Smooth muscle cell (in vitro differentiated cells): ENCODE measurements at regions not wholly inside any gene's neighbourhood (a gene's known extent, or its start where the extent isn't known, plus 50 kb on each side); places are given as distances from the start of the nearest gene placed in this dataset.

Source experiments
- DNase-seq: peaks from one replicate; lab custom pipeline; 2025; ENCODE audit not compliant: unreplicated experiment; lab: John Stamatoyannopoulos, UW
- H2AFZ ChIP-seq: fragments of 200-600 bp; sonication (generic); 2 replicates; pipeline ENCODE4 v1.6.0; 2016; ENCODE audit warnings: antibody characterized with exemption, low read depth, mild to moderate bottlenecking
- H3F3A ChIP-seq: fragments of 200-600 bp; sonication (generic); 2 replicates; pipeline ENCODE4 v1.6.0; 2017; ENCODE audit warnings: antibody characterized with exemption, low read depth
- H3K27ac ChIP-seq: fragments of 200-600 bp; sonication (generic); 2 replicates; pipeline ENCODE4 v1.5.1; 2016; ENCODE audit warnings: low read depth, mild to moderate bottlenecking
- H3K27me3 ChIP-seq: fragments of 200-600 bp; sonication (generic); 2 replicates; pipeline ENCODE4 v1.6.1; 2016; ENCODE audit warnings: low read depth, mild to moderate bottlenecking
- H3K36me3 ChIP-seq: fragments of 200-600 bp; sonication (generic); 2 replicates; pipeline ENCODE4 v1.5.1; 2016; ENCODE audit warnings: low read depth
- H3K4me1 ChIP-seq: fragments of 200-600 bp; sonication (generic); 2 replicates; pipeline ENCODE4 v1.5.1; 2016; ENCODE audit warnings: low read depth
- H3K4me2 ChIP-seq: fragments of 200-600 bp; sonication (generic); 2 replicates; pipeline ENCODE4 v1.6.0; 2016; ENCODE audit warnings: mild to moderate bottlenecking
- H3K4me3 ChIP-seq: fragments of 200-600 bp; sonication (generic); 2 replicates; pipeline ENCODE4 v1.5.1; 2016; ENCODE audit warnings: mild to moderate bottlenecking
- H3K79me2 ChIP-seq: fragments of 200-600 bp; sonication (generic); 2 replicates; pipeline ENCODE4 v1.6.0; 2016; ENCODE audit warnings: low read depth, mild to moderate bottlenecking
- H3K9ac ChIP-seq: fragments of 200-600 bp; sonication (generic); 2 replicates; pipeline ENCODE4 v1.6.0; 2016; ENCODE audit warnings: low read depth
- H3K9me3 ChIP-seq: fragments of 200-600 bp; sonication (generic); replicated peaks from 2 replicates; pipeline ENCODE4 v1.5.1; 2016; ENCODE audit warnings: low read depth
- H4K20me1 ChIP-seq: fragments of 200-600 bp; sonication (generic); 2 replicates; pipeline ENCODE4 v1.6.0; 2016; ENCODE audit warnings: low read depth
- WGBS: methylation state at CpG from one replicate; pipeline ENCODE4 v1.1.7; 2016; ENCODE audit warnings: low lambda C conversion rate; 5-methylcytosine and 5-hydroxymethylcytosine counted together
- TF ChIP-seq, protein P1 (sequence below): fragments of 200-600 bp; sonication (generic); IDR thresholded peaks from 2 replicates; pipeline ENCODE4 v1.5.1; 2017; ENCODE audit warnings: borderline replicate concordance, mild to moderate bottlenecking, antibody characterized with exemption; ENCODE audit not compliant: insufficient read depth, poor library complexity, severe bottlenecking

DNA sequence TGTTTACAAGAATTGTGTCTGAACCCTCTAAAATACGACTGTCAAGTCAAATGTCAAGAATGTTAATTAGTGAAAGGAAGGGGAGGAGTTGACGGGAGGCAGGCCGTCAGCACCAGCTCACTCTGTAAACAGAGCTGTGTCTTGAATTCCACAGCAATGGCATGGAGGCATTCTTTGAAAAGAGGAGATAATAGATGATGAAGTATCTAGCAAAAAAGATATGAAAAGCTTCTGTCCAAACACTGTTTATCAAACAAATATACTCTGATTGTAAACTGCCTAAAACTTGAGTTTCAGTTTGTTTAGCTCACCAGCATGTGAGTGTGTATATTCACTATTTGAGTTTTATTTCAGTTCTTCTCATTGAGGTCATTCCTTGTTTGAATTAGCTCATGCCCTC is 94.7 kb upstream of the CDC42EP3 start:
- peak overlapping the region; percentile 85 for H3K27ac ChIP-seq
- no peaks in the 10 kb centered on the region for H3K27me3 ChIP-seq
- H3K79me2 ChIP-seq, result no peaks in the 10 kb centered on the region
- TF ChIP-seq, protein P1, sequence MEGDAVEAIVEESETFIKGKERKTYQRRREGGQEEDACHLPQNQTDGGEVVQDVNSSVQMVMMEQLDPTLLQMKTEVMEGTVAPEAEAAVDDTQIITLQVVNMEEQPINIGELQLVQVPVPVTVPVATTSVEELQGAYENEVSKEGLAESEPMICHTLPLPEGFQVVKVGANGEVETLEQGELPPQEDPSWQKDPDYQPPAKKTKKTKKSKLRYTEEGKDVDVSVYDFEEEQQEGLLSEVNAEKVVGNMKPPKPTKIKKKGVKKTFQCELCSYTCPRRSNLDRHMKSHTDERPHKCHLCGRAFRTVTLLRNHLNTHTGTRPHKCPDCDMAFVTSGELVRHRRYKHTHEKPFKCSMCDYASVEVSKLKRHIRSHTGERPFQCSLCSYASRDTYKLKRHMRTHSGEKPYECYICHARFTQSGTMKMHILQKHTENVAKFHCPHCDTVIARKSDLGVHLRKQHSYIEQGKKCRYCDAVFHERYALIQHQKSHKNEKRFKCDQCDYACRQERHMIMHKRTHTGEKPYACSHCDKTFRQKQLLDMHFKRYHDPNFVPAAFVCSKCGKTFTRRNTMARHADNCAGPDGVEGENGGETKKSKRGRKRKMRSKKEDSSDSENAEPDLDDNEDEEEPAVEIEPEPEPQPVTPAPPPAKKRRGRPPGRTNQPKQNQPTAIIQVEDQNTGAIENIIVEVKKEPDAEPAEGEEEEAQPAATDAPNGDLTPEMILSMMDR, result no peak
- peaks cover 17% of the 10 kb centered on the region for H3F3A ChIP-seq
- H3K9ac ChIP-seq, result peak overlapping the region; percentile 37
- peak overlapping the region; percentile 78 for H3K4me2 ChIP-seq
- peaks cover 21% of the 10 kb centered on the region for H3K4me1 ChIP-seq
- no peaks in the 10 kb centered on the region for H4K20me1 ChIP-seq
- no peak for DNase-seq
- no peaks in the 10 kb centered on the region for H3K36me3 ChIP-seq
- H2AFZ ChIP-seq, result peak overlapping the region; percentile 26
- under 1% methylated on average over 3 of the region's 3 CpGs for WGBS
- H3K4me3 ChIP-seq, result no peak overlapping the region
- H3K9me3 ChIP-seq, result no peaks in the 10 kb centered on the region

DNA sequence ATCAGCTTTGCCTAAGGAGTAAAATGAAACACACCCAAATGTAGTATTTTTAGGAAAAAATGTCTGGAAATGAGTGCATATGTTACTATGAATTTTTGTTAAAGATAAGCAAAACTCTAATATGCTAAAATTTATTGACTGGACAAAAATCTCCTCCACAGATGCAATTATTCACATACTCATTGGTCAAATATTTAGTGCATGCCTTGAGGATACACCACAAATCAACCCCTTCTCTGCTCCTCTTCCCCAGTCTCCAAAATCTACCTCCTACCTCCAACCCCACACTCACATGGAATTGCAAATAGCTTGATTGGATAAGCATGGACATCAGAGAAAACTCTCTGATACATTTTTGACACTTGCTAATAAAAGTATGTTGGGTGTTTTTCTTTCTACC is 95.6 kb upstream of the CDC42EP3 start:
- Histone ChIP-seq H3K9me3 (no peaks in the 10 kb centered on the region), H3K4me2 (peak overlapping the region; percentile 78), H3F3A (peaks cover 21% of the 10 kb centered on the region), H2AFZ (no peak overlapping the region), H3K27ac (peak overlapping the region; percentile 85), H3K9ac (no peak overlapping the region), H3K27me3 (no peaks in the 10 kb centered on the region), H3K79me2 (no peaks in the 10 kb centered on the region), H4K20me1 (no peaks in the 10 kb centered on the region), H3K4me3 (no peak overlapping the region), H3K4me1 (peaks cover 21% of the 10 kb centered on the region), H3K36me3 (no peaks in the 10 kb centered on the region)
- TF ChIP-seq, protein P1, result no peak
- no peak for DNase-seq

DNA sequence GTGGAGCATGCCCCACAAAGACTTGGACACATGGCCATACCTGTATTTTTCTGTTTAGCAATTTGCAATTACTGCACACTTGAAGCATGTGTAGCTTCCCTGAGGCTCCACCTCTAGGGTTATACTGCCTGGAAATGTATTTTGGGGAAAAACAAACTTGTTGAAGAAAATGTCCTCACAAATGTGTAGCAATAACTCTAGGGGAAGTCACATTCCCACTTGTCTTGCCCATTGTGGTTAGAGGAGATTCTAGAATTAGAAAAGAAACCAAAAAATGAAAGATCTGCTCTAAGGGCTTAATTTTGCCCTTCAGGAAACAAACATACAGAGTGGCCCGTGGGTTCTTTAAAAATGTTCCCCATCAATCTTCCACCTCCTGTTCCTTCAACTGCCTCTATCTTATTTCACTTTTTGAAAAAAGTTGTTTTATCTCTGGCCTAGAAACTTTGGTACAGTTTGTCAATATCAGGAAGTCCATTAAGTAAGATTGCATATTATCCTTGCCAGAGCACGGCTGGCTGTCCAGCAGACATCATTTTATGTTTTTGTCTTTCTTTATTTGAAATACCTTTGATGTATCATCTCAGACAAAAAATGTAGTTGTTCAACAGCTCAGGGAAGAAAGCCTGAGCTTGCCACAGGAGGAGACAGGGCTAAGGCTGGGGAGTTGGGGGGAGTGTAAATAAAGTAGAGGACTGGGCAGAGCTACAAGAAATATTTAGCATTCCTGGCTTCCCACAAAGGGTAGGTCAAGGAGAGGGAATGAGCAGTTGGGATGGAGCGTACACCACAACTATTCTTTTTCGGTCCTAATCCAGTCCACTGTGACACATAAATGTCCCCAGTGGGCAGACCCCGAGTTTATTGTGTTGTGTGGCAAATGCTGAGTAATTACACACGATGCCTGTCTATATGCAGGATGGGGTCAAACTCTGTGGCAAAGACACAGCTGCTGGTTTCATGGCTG is 96.8 kb upstream of the CDC42EP3 start:
- H3F3A ChIP-seq, result peaks cover 21% of the 10 kb centered on the region
- H3K36me3 ChIP-seq, result no peaks in the 10 kb centered on the region
- under 1% methylated on average over 6 of the region's 6 CpGs for WGBS
- no peak overlapping the region for H2AFZ ChIP-seq
- no peaks in the 10 kb centered on the region for H3K9me3 ChIP-seq
- H3K4me3 ChIP-seq, result no peak overlapping the region
- no peak for DNase-seq
- peak overlapping the region; percentile 10 for H3K4me2 ChIP-seq
- TF ChIP-seq, protein P1, result no peak
- no peaks in the 10 kb centered on the region for H3K79me2 ChIP-seq
- H3K9ac ChIP-seq, result peak overlapping the region; percentile 38
- H3K27me3 ChIP-seq, result no peaks in the 10 kb centered on the region
- H4K20me1 ChIP-seq, result no peaks in the 10 kb centered on the region
- peaks cover 21% of the 10 kb centered on the region for H3K4me1 ChIP-seq
- peak overlapping the region; percentile 85 for H3K27ac ChIP-seq

DNA sequence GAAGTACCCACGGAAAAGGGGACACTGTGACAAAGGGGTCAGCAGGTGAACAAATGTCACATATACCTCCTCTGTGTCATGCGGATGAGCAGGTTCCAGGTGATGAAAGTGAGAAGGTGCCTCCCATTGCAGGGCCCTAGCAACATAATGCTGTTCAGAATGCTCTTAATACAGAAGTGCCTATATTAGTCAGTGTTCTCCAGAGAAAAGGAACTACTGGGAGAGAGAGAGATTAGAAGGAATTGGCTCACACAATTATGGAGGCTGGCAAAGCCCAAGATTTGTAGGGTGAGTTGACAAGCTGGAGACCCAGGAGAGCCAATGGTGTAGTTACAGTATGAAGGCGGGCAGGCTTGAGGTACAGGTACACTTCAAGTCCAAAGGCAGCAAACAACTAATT is 98.1 kb upstream of the CDC42EP3 start:
- H3K4me3 ChIP-seq, result no peak overlapping the region
- H3K9me3 ChIP-seq, result no peaks in the 10 kb centered on the region
- peak overlapping the region; percentile 85 for H3K27ac ChIP-seq
- no peak overlapping the region for H3K4me2 ChIP-seq
- H2AFZ ChIP-seq, result no peak overlapping the region
- H3K79me2 ChIP-seq, result no peaks in the 10 kb centered on the region
- peaks cover 25% of the 10 kb centered on the region for H3K4me1 ChIP-seq
- peaks cover 27% of the 10 kb centered on the region for H3F3A ChIP-seq
- TF ChIP-seq, protein P1, result no peak
- DNase-seq, result no peak
- H3K36me3 ChIP-seq, result no peaks in the 10 kb centered on the region
- no peak overlapping the region for H3K9ac ChIP-seq
- H3K27me3 ChIP-seq, result no peaks in the 10 kb centered on the region
- WGBS, result 94% methylated on average over 3 of the region's 3 CpGs
- no peaks in the 10 kb centered on the region for H4K20me1 ChIP-seq
